ENCODE measurements at regions not wholly inside any gene's neighbourhood (a gene's known extent, or its start where the extent isn't known, plus 50 kb on each side); places are given as distances from the start of the nearest gene placed in this dataset.

GRCh38 chr5:20300110-20300509, 312.1 kb upstream of the CDH18 start:
- Histone ChIP-seq H3K4me3 (ENCODE audit: low read depth, low read length) (no peak overlapping the region), H3K9me3 (ENCODE audit: severe bottlenecking) (no peaks in the 10 kb centered on the region), H3K27me3 (ENCODE audit: insufficient read depth, low read depth, severe bottlenecking) (no peaks in the 10 kb centered on the region), H3K36me3 (no peaks in the 10 kb centered on the region), H3K27ac (no peak overlapping the region)
- TF ChIP-seq CTCF (IDR thresholded peaks at IDR 0.05; ENCODE audit: low read depth, low read length): no peak
- DNase-seq: no peak

- H3K27me3 ChIP-seq (ENCODE audit: insufficient read depth, low read depth, severe bottlenecking): no peaks in the 10 kb centered on the region
- no peaks in the 10 kb centered on the region for H3K9me3 ChIP-seq (ENCODE audit: severe bottlenecking)
- H3K36me3 ChIP-seq: no peaks in the 10 kb centered on the region
- H3K27ac ChIP-seq: no peak overlapping the region
- no peak for TF ChIP-seq CTCF (IDR thresholded peaks at IDR 0.05; ENCODE audit: low read depth, low read length)
- DNase-seq: no peak
- H3K4me3 ChIP-seq (ENCODE audit: low read depth, low read length): no peak overlapping the region
Measured at GRCh38 chr5:20294696-20295095, 306.7 kb upstream of the CDH18 start.

- Histone ChIP-seq H3K27me3 (ENCODE audit: insufficient read depth, low read depth, severe bottlenecking) (no peaks in the 10 kb centered on the region), H3K4me3 (ENCODE audit: low read depth, low read length) (no peak overlapping the region), H3K9me3 (ENCODE audit: severe bottlenecking) (no peaks in the 10 kb centered on the region), H3K27ac (no peak overlapping the region), H3K36me3 (no peaks in the 10 kb centered on the region)
- DNase-seq: no peak
- no peak for TF ChIP-seq CTCF (IDR thresholded peaks at IDR 0.05; ENCODE audit: low read depth, low read length)
Measured at GRCh38 chr5:20291766-20292165, 303.8 kb upstream of the CDH18 start.

GRCh38 chr5:20287640-20288039, 299.6 kb upstream of the CDH18 start:
- Histone ChIP-seq H3K27me3 (ENCODE audit: insufficient read depth, low read depth, severe bottlenecking) (no peaks in the 10 kb centered on the region), H3K36me3 (no peaks in the 10 kb centered on the region), H3K9me3 (ENCODE audit: severe bottlenecking) (no peaks in the 10 kb centered on the region), H3K4me3 (ENCODE audit: low read depth, low read length) (no peak overlapping the region), H3K27ac (no peak overlapping the region)
- TF ChIP-seq CTCF (IDR thresholded peaks at IDR 0.05; ENCODE audit: low read depth, low read length): no peak
- no peak for DNase-seq

GRCh38 chr5:20286512-20286911, 298.5 kb upstream of the CDH18 start:
- H3K27ac ChIP-seq: no peak overlapping the region
- DNase-seq: no peak
- H3K27me3 ChIP-seq (ENCODE audit: insufficient read depth, low read depth, severe bottlenecking): no peaks in the 10 kb centered on the region
- no peak overlapping the region for H3K4me3 ChIP-seq (ENCODE audit: low read depth, low read length)
- H3K36me3 ChIP-seq: no peaks in the 10 kb centered on the region
- TF ChIP-seq CTCF (IDR thresholded peaks at IDR 0.05; ENCODE audit: low read depth, low read length): no peak
- no peaks in the 10 kb centered on the region for H3K9me3 ChIP-seq (ENCODE audit: severe bottlenecking)

DNA sequence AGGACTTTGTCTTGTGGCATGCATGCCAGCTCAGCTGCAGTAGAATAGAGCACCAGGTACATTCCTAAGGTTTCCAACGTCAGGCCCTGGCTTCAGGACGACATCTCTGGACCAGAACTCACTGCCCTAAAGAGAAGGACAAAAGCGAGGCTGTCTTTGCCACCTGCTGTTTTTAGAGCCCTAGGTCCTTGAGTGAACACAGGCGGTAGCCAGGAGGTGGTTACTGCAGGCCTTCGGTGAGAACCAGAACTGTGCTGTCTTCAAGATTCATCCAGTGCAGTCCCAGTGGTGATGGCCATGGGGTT, 288.9 kb upstream of the CDH18 start:
- no peak for DNase-seq
- no peak overlapping the region for H3K4me3 ChIP-seq (ENCODE audit: low read depth, low read length)
- no peak overlapping the region for H3K27ac ChIP-seq
- no peaks in the 10 kb centered on the region for H3K36me3 ChIP-seq
- no peak for TF ChIP-seq CTCF (IDR thresholded peaks at IDR 0.05; ENCODE audit: low read depth, low read length)
- no peaks in the 10 kb centered on the region for H3K27me3 ChIP-seq (ENCODE audit: insufficient read depth, low read depth, severe bottlenecking)
- no peaks in the 10 kb centered on the region for H3K9me3 ChIP-seq (ENCODE audit: severe bottlenecking)

Data from WERI-Rb-1 (cell line).